ENCODE measurements at regions not wholly inside any gene's neighbourhood (a gene's known extent, or its start where the extent isn't known, plus 50 kb on each side); places are given as distances from the start of the nearest gene placed in this dataset.

GRCh38 chr7:53398566-53398965 is 363.1 kb downstream of the POM121L12 start:
- TF ChIP-seq CTCF (IDR thresholded peaks at IDR 0.05) (no peak), POLR2A (IDR thresholded peaks at IDR 0.05) (no peak)
